Progenitor cell of endocrine pancreas (in vitro differentiated cells): ENCODE measurements at regions not wholly inside any gene's neighbourhood (a gene's known extent, or its start where the extent isn't known, plus 50 kb on each side); places are given as distances from the start of the nearest gene placed in this dataset.

ENCODE experiments used
- DNase-seq: peaks from one replicate; pipeline ENCODE4 v3.0.0; 2021; ENCODE audit warnings: low spot score; ENCODE audit not compliant: unreplicated experiment
- H3K27ac Mint-ChIP-seq: 2 replicates; pipeline ENCODE4 v1.8.0; 2021; ENCODE audit warnings: mild to moderate bottlenecking, moderate library complexity, mixed read lengths
- H3K27me3 Mint-ChIP-seq: 2 replicates; pipeline ENCODE4 v1.8.0; 2021; ENCODE audit warnings: mixed read lengths
- H3K36me3 Mint-ChIP-seq: 2 replicates; pipeline ENCODE4 v1.8.0; 2022; ENCODE audit warnings: mixed read lengths; ENCODE audit not compliant: insufficient read depth
- H3K4me1 Mint-ChIP-seq: 2 replicates; pipeline ENCODE4 v1.8.0; 2021; ENCODE audit warnings: low read depth, mixed read lengths
- H3K4me3 Mint-ChIP-seq: 2 replicates; pipeline ENCODE4 v1.8.0; 2021; ENCODE audit warnings: low read depth, mild to moderate bottlenecking, moderate library complexity, mixed read lengths
- H3K9me3 Mint-ChIP-seq: 2 replicates; pipeline ENCODE4 v1.8.0; 2021; ENCODE audit warnings: low read depth, mixed read lengths
- TF ChIP-seq, protein P1 (sequence below): fragments of 200-600 bp; sonication (generic); IDR thresholded peaks from one replicate; pipeline ENCODE4 v1.5.0; 2021; ENCODE audit warnings: antibody characterized with exemption, mild to moderate bottlenecking; ENCODE audit not compliant: unreplicated experiment

DNA sequence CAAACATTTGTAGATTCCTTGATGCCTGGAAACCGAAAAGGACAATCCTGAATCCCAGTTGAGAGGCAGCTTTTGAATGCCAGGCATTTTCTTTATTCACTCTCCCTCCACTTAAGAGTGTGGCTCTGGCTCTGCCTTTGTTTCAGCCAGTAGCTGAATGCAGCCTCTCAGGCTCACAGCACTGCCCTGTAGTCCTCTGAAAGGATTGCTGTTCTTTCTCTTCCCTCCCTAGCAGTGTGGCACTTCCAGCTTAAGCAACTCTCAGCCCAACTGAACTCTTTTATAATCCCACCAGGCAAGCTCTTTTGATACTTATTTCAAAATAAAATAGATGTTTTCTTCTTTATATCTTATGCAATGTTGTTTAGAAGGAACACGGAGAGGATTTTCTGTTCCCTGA lies 415.6 kb downstream of the GJA1 start:
- DNase-seq, result no peak
- Mint-ChIP-seq H3K36me3 (no peaks in the 10 kb centered on the region), H3K27me3 (peaks cover 4% of the 10 kb centered on the region), H3K4me3 (no peak overlapping the region), H3K9me3 (no peaks in the 10 kb centered on the region), H3K27ac (no peak overlapping the region), H3K4me1 (peaks cover 15% of the 10 kb centered on the region)
- TF ChIP-seq, protein P1, sequence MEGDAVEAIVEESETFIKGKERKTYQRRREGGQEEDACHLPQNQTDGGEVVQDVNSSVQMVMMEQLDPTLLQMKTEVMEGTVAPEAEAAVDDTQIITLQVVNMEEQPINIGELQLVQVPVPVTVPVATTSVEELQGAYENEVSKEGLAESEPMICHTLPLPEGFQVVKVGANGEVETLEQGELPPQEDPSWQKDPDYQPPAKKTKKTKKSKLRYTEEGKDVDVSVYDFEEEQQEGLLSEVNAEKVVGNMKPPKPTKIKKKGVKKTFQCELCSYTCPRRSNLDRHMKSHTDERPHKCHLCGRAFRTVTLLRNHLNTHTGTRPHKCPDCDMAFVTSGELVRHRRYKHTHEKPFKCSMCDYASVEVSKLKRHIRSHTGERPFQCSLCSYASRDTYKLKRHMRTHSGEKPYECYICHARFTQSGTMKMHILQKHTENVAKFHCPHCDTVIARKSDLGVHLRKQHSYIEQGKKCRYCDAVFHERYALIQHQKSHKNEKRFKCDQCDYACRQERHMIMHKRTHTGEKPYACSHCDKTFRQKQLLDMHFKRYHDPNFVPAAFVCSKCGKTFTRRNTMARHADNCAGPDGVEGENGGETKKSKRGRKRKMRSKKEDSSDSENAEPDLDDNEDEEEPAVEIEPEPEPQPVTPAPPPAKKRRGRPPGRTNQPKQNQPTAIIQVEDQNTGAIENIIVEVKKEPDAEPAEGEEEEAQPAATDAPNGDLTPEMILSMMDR, result no peak

DNA sequence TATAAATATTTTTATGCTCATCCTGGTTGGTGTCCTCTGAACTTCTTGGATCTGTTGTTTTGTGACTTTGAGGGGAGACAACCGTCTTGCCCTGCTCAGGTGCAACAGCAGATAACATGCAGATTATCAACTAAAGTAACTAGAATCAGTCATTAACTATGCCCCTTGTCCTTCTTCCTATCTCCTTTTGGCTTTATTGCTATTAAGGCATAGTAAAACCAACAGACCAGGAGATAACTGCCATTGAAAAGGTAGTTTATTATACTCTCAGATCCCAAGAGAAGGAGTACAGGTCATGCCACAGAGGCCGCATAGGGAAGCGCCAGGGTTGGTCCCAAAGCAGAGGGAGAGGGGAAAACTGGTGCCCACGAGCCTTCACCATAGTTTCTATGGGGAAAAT lies 418.2 kb downstream of the GJA1 start:
- no peak overlapping the region for H3K27ac Mint-ChIP-seq
- DNase-seq, result no peak
- H3K36me3 Mint-ChIP-seq, result no peaks in the 10 kb centered on the region
- no peak overlapping the region for H3K4me3 Mint-ChIP-seq
- H3K4me1 Mint-ChIP-seq, result peaks cover 13% of the 10 kb centered on the region
- TF ChIP-seq, protein P1, result no peak
- H3K27me3 Mint-ChIP-seq, result peaks cover 4% of the 10 kb centered on the region
- H3K9me3 Mint-ChIP-seq, result no peaks in the 10 kb centered on the region

DNA sequence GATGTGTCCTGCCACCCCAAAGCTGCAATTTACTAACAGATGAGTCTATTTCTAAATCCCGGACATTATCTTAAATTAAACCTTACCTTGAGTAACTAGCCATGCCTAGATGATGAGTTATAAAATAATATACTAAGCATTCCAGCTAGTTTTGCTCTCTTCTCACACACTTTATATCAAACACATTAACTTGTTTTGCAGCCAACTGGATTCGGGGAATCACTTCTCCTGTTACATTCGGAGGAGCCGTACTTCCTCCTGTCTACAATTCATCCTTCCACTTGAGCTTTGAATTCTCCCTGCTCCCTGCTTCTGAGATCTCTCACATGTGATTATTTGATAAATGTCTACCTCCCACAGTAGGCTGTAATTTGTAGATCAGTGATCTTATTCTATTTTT lies 420.1 kb downstream of the GJA1 start:
- no peaks in the 10 kb centered on the region for H3K36me3 Mint-ChIP-seq
- no peak overlapping the region for H3K27ac Mint-ChIP-seq

DNA sequence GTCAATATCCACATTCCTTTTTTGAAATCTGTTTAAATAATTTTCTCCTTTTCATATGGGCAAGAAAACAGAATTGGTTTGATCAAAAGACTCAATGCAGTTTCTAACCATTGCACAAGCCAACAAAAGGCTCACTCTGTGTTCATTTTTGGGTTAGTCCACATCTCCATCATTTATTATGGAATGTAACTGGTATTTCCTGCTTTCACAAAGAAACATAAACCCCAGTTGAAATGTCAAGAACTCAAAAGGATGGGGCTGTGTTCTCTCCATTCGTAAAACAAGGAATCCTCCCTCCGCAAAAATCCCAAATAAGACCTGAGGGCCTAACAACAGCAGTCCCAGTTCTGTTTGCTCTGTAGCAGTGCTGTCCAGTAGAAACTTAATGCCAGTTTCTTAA lies 420.9 kb downstream of the GJA1 start:
- peaks cover 7% of the 10 kb centered on the region for H3K4me1 Mint-ChIP-seq
- H3K9me3 Mint-ChIP-seq, result peaks cover 2% of the 10 kb centered on the region
- no peak for DNase-seq
- no peak overlapping the region for H3K27ac Mint-ChIP-seq
- no peaks in the 10 kb centered on the region for H3K27me3 Mint-ChIP-seq
- no peaks in the 10 kb centered on the region for H3K36me3 Mint-ChIP-seq
- H3K4me3 Mint-ChIP-seq, result no peak overlapping the region
- TF ChIP-seq, protein P1, result no peak

More for the DNA sequence above, 420.1 kb downstream of the GJA1 start:
- no peak for DNase-seq
- H3K4me3 Mint-ChIP-seq, result no peak overlapping the region
- peaks cover 4% of the 10 kb centered on the region for H3K27me3 Mint-ChIP-seq
- TF ChIP-seq, protein P1, result no peak
- no peaks in the 10 kb centered on the region for H3K9me3 Mint-ChIP-seq
- peaks cover 9% of the 10 kb centered on the region for H3K4me1 Mint-ChIP-seq

DNA sequence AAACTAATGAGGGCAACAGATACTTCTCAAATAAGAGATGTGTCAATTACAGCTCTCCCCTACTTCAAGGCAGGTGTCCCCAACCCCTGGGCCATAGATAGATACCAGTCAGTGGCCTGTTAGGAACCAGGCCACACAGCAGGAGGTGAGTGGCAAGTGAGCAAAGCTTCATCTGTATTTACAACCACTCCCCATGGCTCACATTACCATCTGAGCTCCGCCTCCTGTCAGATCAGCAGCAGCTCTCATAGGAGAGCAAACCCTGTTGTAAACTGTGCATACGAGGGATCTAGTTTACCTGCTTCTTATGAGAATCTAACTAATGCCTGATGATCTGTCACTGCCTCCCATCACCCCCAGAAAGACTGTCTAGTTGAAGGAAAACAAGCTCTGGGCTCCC lies 422.1 kb downstream of the GJA1 start:
- H3K9me3 Mint-ChIP-seq, result peaks cover 9% of the 10 kb centered on the region
- no peak overlapping the region for H3K27ac Mint-ChIP-seq
- H3K4me1 Mint-ChIP-seq, result peaks cover 7% of the 10 kb centered on the region
- H3K4me3 Mint-ChIP-seq, result no peak overlapping the region
- DNase-seq, result no peak
- TF ChIP-seq, protein P1, result no peak
- no peaks in the 10 kb centered on the region for H3K36me3 Mint-ChIP-seq
- H3K27me3 Mint-ChIP-seq, result no peaks in the 10 kb centered on the region

DNA sequence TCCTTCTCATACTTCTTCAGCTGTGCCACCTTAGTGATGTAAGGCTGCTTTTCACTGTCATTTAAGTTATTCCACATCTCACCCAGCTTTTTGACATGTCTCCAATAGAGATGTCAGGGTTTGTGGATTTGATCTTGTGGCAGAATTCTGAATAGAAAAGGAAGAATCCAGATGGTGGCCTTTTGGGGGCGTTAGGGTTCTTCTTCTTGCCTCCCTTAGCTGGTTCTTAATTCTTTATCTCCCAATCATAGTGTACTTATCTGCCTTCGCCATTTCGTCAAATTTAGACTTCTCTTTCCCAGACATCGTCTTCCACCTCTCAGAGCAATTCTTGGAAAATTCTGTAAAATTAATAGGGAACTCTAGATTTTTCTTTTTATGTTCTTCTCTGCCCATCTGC lies 422.9 kb downstream of the GJA1 start:
- Mint-ChIP-seq H3K4me3 (no peak overlapping the region), H3K27ac (no peak overlapping the region), H3K36me3 (no peaks in the 10 kb centered on the region), H3K27me3 (no peaks in the 10 kb centered on the region), H3K4me1 (peaks cover 7% of the 10 kb centered on the region), H3K9me3 (peaks cover 9% of the 10 kb centered on the region)
- DNase-seq, result no peak
- TF ChIP-seq, protein P1, result no peak
